Keratinocyte (primary cell): ENCODE measurements at regions not wholly inside any gene's neighbourhood (a gene's known extent, or its start where the extent isn't known, plus 50 kb on each side); places are given as distances from the start of the nearest gene placed in this dataset.

Experiments used
- DNase-seq: peaks from one replicate; pipeline ENCODE4 v3.0.0-alpha.2; 2011; ENCODE audit warnings: low read depth, missing footprints, low spot score
- FAIRE-seq: peaks from 2 replicates; lab custom pipeline; 2011; peaks lifted over from hg19 to GRCh38; lab: Jason Lieb, UNC
- H2AFZ ChIP-seq: 2 replicates; pipeline ENCODE4 v1.6.0; 2012; ENCODE audit warnings: low read length, control low read depth, inconsistent platforms; ENCODE audit not compliant: control insufficient read depth
- H3K27ac ChIP-seq: 2 replicates; pipeline ENCODE4 v1.5.1; 2011; ENCODE audit warnings: low read length; ENCODE audit not compliant: control insufficient read depth, insufficient read depth
- H3K27me3 ChIP-seq: 3 replicates; pipeline ENCODE4 v1.6.0; 2011; ENCODE audit warnings: low read length; ENCODE audit not compliant: control insufficient read depth, insufficient read depth; ENCODE audit errors: extremely low read depth
- H3K36me3 ChIP-seq, 2 experiments: 2 replicates in 1 of 2; 3 replicates in 1 of 2; pipeline ENCODE4 v1.5.1; 2011; ENCODE audit warnings: low read length in 2 of 2, mild to moderate bottlenecking in 1 of 2; ENCODE audit not compliant: control insufficient read depth in 2 of 2, insufficient read depth in 2 of 2; ENCODE audit errors: extremely low read depth in 1 of 2
- H3K4me1 ChIP-seq: 3 replicates; pipeline ENCODE4 v1.5.1; 2011; ENCODE audit warnings: low read length; ENCODE audit not compliant: control insufficient read depth, insufficient read depth; ENCODE audit errors: extremely low read depth
- H3K4me2 ChIP-seq: 3 replicates; pipeline ENCODE4 v1.6.0; 2011; ENCODE audit warnings: low read depth, low read length; ENCODE audit not compliant: control insufficient read depth, insufficient read depth; ENCODE audit errors: extremely low read depth
- H3K4me3 ChIP-seq, 3 experiments: fragments of 200-600 bp in 1 of 3; sonication (generic) in 1 of 3; 2 replicates in 2 of 3; 3 replicates in 1 of 3; pipeline ENCODE4 v1.5.1; 2011 to 2016; ENCODE audit warnings: low read length in 3 of 3, mild to moderate bottlenecking in 3 of 3, control low read depth in 2 of 3, inconsistent platforms in 1 of 3, low read depth in 1 of 3, mixed read lengths in 1 of 3, mixed run types in 1 of 3, moderate library complexity in 1 of 3; ENCODE audit not compliant: control insufficient read depth in 2 of 3, insufficient read depth in 2 of 3; ENCODE audit errors: extremely low read depth in 1 of 3
- H3K79me2 ChIP-seq: 2 replicates; pipeline ENCODE4 v1.6.0; 2012; ENCODE audit warnings: low read length; ENCODE audit not compliant: control insufficient read depth, insufficient read depth
- H3K9ac ChIP-seq: 3 replicates; pipeline ENCODE4 v1.6.0; 2011; ENCODE audit warnings: low read length; ENCODE audit not compliant: control insufficient read depth, insufficient read depth; ENCODE audit errors: extremely low read depth
- H3K9me1 ChIP-seq: 3 replicates; pipeline ENCODE4 v1.6.0; 2011; ENCODE audit warnings: low read length; ENCODE audit not compliant: control insufficient read depth, insufficient read depth; ENCODE audit errors: extremely low read depth
- H3K9me3 ChIP-seq: 2 replicates; pipeline ENCODE4 v1.5.1; 2012; ENCODE audit warnings: low read depth, low read length; ENCODE audit not compliant: control insufficient read depth
- H4K20me1 ChIP-seq: 3 replicates; pipeline ENCODE4 v1.6.0; 2011; ENCODE audit warnings: low read length; ENCODE audit not compliant: control insufficient read depth, insufficient read depth; ENCODE audit errors: extremely low read depth
- CTCF ChIP-seq, 3 experiments: IDR thresholded peaks in 1 of 3; conservative IDR thresholded peaks in 1 of 3; optimal IDR thresholded peaks in 1 of 3; 2 replicates in 2 of 3; 3 replicates in 1 of 3; pipeline versions ENCODE3 to v1.5.1; 2011; ENCODE audit warnings: low read length in 3 of 3, mild to moderate bottlenecking in 3 of 3, moderate library complexity in 2 of 3, control low read depth in 1 of 3, inconsistent platforms in 1 of 3; ENCODE audit not compliant: insufficient read depth in 2 of 3; ENCODE audit errors: extremely low read depth in 1 of 3
- EZH2 ChIP-seq: IDR thresholded peaks from one replicate; pipeline ENCODE4 v1.6.1; 2012; ENCODE audit warnings: inconsistent platforms, mild to moderate bottlenecking, low read length, moderate library complexity
- dilution Hi-C: fragments of 300-500 bp; cut with MboI; formaldehyde crosslinking; loops from one replicate; pipeline ENCODE4 v1.7.0; 2020; ENCODE audit warnings: low sequenced_read_pairs; ENCODE audit not compliant: extremely low pct_ligation_motif_present

DNA sequence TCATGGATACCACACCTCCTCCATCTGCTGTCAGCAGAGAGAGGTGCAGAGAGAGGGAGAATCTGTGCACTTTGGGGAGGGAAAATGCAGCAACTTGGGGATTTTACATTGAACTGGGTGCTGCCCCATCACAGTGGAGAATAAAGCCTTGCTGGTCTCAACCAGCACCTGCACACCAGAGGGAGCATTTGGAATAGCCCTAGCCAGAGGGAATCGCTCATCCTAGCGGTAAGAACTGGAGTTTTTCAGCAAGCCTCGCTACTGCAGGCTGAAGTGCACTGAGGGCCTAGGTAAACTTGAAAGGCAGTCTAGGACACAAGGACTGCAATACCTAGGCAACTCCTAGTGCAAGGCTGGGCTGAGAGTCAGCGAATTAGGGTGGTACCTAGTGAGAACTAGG is 148.7 kb downstream of the KDR start:
- Histone ChIP-seq H3K79me2 (no peaks in the 10 kb centered on the region), H3K27ac (no peak overlapping the region), H3K27me3 (no peaks in the 10 kb centered on the region), H4K20me1 (no peaks in the 10 kb centered on the region), H3K9me1 (no peaks in the 10 kb centered on the region), H3K4me1 (no peaks in the 10 kb centered on the region), H3K9me3 (no peaks in the 10 kb centered on the region), H2AFZ (no peak overlapping the region), H3K9ac (no peak overlapping the region), H3K36me3 (no peaks in the 10 kb centered on the region), H3K4me3 (no peak overlapping the region), H3K4me2 (no peak overlapping the region)
- TF ChIP-seq CTCF (optimal IDR thresholded peaks at IDR 0.05 in 1 of 3, IDR thresholded peaks at IDR 0.05 in 1 of 3, conservative IDR thresholded peaks at IDR 0.05 in 1 of 3; ENCODE audit: extremely low read depth in 1 of 3, insufficient read depth in 2 of 3, low read length in 3 of 3) (peak; percentile 13 to 24 (median 19)), EZH2 (no peak)
- dilution Hi-C loops, result no loop called here
- no peak for FAIRE-seq
- DNase-seq, result no peak

DNA sequence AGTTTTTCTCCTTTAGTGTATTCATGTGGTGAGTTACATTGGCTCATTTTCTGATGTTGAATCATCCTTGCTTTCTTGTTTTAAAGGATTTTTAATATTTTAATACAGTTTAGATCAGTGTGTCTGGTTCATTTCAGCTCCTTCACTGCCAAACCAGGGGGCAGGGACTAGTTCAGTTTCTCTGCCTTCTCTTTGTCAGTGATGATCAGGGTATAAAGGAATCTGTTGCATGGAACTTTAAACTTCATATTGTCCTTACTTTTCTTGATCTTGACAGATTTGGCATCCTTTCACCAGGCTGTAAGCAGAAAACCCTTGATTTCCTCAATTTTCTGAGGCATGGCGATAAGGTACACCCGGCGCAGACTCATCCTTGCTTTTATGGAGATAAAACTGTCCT is 149.4 kb downstream of the KDR start:
- H3K27ac ChIP-seq, result no peak overlapping the region
- no peak overlapping the region for H3K4me3 ChIP-seq
- DNase-seq (no peak), FAIRE-seq (no peak)
- no peaks in the 10 kb centered on the region for H3K9me3 ChIP-seq
- no peak overlapping the region for H3K9ac ChIP-seq
- H3K79me2 ChIP-seq, result no peaks in the 10 kb centered on the region
- no peak overlapping the region for H3K4me2 ChIP-seq
- no peaks in the 10 kb centered on the region for H3K27me3 ChIP-seq
- dilution Hi-C loops, result no loop called here
- no peaks in the 10 kb centered on the region for H3K36me3 ChIP-seq
- no peaks in the 10 kb centered on the region for H4K20me1 ChIP-seq
- TF ChIP-seq CTCF (optimal IDR thresholded peaks at IDR 0.05 in 1 of 3, IDR thresholded peaks at IDR 0.05 in 1 of 3, conservative IDR thresholded peaks at IDR 0.05 in 1 of 3; ENCODE audit: extremely low read depth in 1 of 3, insufficient read depth in 2 of 3, low read length in 3 of 3) (no peak), EZH2 (no peak)
- H3K9me1 ChIP-seq, result no peaks in the 10 kb centered on the region
- no peaks in the 10 kb centered on the region for H3K4me1 ChIP-seq
- H2AFZ ChIP-seq, result no peak overlapping the region
